ENCODE measurements at regions not wholly inside any gene's neighbourhood (a gene's known extent, or its start where the extent isn't known, plus 50 kb on each side); places are given as distances from the start of the nearest gene placed in this dataset.
A peak's percentile ranks its signal among the peaks of the same experiment; 100 is the strongest.

DNA sequence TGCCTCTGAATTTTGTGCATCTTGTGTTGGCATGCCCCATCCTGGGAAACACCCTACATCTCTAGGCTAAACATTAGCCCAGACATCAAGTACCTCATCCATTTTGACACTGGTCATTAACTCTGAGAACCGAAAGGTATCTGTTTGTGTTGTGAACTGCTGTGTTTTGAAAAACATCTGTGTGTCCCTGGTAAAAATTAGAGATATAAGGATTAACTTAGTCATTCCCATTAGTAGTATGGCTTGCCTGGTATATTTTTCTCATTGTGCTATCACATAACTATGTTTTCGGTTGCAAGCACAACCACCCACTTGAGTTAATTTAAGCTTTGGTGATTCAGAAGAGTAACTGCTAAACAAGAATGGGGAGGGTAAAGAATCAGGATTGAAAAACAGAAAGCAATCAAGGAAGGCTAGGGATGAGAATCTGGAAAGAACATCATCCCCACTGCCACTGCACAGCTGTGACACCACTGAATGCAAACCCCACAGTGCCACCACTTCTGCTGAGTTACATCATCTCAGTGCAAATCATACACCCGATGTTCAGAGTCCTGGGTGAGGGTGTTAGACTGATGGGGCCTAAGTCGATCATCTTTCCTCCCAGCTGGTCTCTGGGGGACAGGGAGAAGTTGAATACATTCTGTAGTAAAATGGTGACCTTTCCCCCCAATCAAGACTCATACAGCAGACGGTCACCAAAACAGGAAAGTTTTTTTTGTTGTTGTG, 234.0 kb downstream of the EPHA4 start:
- DNase-seq, result peak in 1 of 2 donors; percentile 18

DNA sequence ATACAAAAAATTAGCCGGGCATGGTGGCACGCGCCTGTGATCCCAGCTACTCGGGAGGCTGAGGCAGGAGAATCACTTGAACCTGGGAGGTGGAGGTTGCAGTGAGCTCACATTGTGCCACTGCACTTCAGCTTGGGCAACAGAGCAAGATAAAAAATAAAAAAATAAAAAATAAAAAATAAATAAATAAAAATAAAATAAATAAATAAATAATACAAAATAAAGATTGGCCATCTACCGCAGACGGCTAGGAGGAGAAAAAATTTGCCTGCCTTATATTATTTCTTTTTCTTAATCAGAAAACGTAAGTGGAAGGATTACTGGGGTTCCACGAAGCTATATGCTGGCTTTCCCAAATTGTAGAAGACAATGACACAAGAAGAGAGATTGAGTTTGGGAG, 229.7 kb downstream of the EPHA4 start:
- DNase-seq, result no peak

DNA sequence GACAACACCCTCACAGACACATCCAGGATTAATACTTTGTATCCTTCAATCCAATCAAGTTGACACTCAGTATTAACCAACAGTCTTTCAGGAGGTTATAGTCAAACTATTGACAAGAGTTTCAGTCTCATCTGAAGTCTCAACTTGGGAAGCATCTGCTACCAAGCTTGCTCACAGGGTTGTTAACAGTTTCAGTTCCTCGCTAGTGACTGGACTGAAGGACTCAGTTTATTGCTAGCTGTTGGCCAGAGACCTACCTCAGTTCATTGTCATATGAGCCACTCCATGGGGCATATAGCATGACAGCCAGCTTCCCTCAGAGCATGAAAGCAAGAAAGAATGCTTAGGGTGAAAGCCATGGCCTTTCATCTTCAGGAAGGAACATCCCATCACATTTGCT, 228.6 kb downstream of the EPHA4 start:
- DNase-seq, result no peak

DNA sequence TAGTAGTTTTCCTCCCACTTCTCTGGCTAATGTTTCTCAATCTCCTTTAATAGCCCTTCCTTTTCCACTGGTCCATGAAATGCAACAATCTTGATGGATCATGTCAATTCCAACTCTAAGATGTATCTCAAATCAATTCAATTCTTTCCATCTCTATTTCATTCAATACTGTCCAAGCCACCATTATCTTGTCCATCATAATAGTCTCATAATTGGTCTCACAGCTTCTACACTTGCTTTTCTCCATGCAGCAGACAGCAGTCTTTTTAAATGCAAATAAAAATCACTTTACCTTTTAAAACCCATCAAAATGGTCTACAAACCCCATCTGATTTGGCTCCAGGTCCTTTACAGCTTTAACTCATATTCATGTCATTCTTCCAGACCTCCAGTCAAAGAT, 226.6 kb downstream of the EPHA4 start:
- no peak for DNase-seq

DNA sequence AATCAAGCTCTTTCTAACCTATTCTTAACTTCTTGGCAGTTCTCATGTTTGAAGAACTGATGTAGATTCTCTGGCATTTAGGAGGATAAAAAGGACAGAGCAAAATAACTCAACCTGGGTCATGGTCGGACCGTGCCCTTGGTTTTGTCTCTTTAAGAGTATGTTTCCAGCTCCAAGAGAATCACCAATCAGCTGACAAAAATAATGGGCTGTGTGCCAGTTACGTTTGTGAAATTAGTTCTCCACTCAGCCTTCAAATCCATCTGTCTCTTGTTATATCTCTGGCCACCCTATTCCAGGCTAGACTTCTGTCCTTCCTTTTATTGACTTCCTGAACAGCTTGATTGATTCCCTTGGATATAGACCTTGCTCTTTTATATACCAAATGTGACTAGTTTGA, 225.7 kb downstream of the EPHA4 start:
- DNase-seq, result no peak

DNA sequence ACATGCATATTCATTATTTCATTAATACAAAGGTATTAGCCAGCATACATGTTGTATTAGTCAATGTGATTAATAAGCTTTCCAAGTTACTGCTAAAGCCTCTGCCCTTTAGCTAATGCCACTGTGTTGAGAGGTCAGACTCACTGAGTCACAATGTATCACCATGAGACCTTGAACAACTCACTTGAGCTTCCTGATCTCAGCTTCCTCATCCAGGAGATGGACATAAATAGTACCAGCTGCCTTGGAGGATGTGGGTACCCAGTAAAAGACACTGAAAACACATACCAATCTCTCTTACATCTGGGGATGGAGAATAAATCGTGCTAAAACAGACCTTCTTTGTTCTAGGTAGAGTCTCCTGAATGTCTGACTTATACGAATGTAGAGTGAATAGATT, 224.6 kb downstream of the EPHA4 start:
- no peak for DNase-seq

DNA sequence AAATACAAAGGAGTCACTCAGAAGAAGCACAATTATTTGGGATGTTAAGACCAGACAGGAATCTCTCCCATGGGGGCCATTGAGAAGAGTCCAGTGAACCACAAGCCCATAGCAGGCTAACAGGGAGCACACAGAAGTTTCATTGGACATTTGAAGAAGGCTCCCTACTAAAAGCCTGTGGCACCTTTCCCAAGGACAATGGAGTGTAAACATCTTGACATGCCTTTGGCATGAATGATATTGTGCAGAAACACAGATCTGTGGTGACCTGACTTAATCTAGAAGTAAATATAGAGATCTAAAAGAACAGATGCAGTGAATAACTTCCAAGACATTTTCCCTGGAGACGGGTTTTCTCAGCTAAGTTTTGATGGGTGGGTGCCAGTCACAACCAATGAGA, 221.5 kb downstream of the EPHA4 start:
- no peak for DNase-seq

DNA sequence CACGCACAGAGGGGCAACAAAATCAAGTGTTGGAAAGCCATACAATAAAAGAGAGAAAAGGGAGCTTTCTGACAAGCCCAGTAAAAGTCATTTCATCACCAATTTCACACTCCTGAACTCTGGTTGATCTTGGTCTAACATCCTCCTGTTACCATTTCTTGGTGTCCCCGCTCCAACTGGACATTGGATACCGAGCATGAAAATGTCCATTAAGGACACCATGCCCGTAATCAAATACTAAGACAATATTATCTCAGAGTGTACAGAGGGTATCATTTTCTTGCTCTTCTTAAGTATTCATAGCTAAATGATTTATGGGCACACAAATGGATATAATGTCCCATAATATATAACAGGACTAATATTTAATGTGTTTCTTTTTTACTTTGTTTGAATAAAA, 218.9 kb downstream of the EPHA4 start:
- no peak for DNase-seq

DNA sequence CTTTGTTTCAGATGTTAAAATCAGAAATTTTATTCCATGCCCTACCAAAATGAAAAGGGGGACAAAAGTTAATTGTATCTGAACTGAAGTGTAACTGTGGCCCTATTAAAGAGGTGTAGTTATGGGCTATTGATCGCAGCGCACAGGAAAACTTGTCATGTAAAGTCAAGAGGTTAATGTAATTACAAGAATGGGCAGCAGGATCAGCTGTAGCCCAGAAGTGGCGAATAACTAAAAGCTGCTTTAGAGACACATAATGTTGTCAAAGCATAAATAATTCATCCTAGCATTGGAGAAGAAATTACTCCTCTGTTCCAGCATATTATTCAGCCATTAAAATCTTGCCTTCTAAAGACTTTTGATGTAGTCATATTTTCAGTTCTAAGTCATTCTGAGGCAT, 211.8 kb downstream of the EPHA4 start:
- DNase-seq, result no peak

DNA sequence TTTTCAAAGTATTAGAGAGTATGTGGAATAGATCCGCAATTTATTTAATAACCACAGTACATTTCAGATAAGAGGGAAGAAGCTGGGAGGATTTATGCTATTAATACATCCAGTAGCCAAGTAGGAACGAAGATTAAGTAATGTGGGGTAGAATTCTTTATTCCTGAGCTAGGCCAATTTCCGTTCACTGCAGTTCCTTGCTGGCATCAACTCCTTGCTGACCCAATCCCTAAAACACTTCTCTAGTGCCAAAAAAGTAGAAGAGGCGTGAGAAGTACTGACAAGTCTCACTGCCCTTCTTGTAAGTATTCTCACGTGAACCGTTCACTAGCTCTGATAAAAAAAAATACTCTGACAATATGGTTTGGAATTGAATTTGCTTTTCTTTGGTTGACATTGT, 211.4 kb downstream of the EPHA4 start:
- no peak for DNase-seq

DNA sequence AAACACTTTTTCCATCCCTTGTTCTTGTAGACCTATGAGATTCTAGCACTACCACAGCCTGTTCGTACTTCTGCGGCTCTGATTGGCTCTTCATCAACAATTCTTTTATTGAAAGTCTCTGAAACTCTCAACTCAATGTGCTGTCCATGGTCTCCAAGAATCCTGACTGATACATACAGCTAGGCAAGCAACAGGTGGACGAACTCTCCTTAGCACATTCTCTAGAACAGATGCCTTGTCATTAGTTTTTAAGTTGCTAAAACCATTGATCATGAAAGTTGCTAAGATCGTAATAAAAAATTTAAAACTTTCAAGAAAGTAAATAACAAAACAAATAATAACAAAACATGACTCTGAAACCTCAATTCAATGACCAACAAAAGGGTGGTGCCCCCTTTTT, 210.5 kb downstream of the EPHA4 start:
- DNase-seq, result no peak

DNA sequence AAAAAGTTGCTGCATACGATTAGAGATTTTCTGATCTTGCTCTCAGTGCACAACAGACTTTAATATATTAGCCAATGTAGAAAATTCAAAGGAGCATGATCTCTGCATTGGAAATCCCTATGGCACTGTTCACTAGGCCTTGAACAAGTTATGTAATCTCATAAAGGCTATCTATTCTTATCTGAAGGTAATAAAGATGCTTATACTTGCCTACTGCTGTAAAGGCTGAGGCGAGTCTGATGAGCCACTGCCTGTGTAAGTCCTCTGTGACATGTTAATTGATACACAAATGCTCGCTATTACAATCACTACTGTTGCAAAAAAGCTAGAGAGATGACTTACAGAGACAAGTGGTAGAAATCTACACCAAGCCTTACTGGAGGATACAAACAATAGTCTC, 207.4 kb downstream of the EPHA4 start:
- no peak for DNase-seq

Measured in hippocampal formation (tissue), 2 donors.